B cell (primary cell): ENCODE measurements at regions not wholly inside any gene's neighbourhood (a gene's known extent, or its start where the extent isn't known, plus 50 kb on each side); places are given as distances from the start of the nearest gene placed in this dataset.

Experiments
- ATAC-seq: fragments of 200-7000 bp; cut with Tn5 transposase; one replicate; pipeline ENCODE4 v1.10.0; 2021; ENCODE audit warnings: low read depth, mild to moderate bottlenecking, moderate number of reproducible peaks, moderate library complexity
- CTCF ChIA-PET: fragments of 350-600 bp; sonication (Branson Sonifier 250); formaldehyde crosslinking; loops from one replicate; lab custom pipeline; 2021; ENCODE audit warnings: antibody characterized with exemption, inconsistent platforms; lab: Charles Lee
- POLR2A ChIA-PET: fragments of 350-600 bp; sonication (Branson Sonifier 250); formaldehyde crosslinking; loops from one replicate; lab custom pipeline; 2021; ENCODE audit warnings: antibody characterized with exemption; lab: Charles Lee
- DNase-seq: peaks from one replicate; pipeline ENCODE4 v3.0.0; 2013
- H2AFZ ChIP-seq: 2 replicates; pipeline ENCODE4 v1.6.1; 2012; ENCODE audit warnings: mild to moderate bottlenecking, low read depth, low read length; ENCODE audit not compliant: insufficient read depth, poor library complexity, severe bottlenecking
- H3K27ac ChIP-seq, 2 donors: 1 replicate in 1 of 2; 2 replicates in 1 of 2; pipeline ENCODE4 v1.5.1; 2012 to 2013; ENCODE audit warnings: low read length in 2 of 2, mild to moderate bottlenecking in 2 of 2, moderate library complexity in 1 of 2
- H3K27me3 ChIP-seq, 4 experiments: fragments of 200-600 bp in 1 of 4; sonication (generic) in 1 of 4; replicated peaks in 1 of 4; 1 replicate in 2 of 4; 2 replicates in 2 of 4; pipeline versions ENCODE4 v1.6.1 to v1.7.0; 2013 to 2016; ENCODE audit warnings: low read length in 3 of 4, mild to moderate bottlenecking in 2 of 4, mixed read lengths in 1 of 4, moderate library complexity in 1 of 4; ENCODE audit not compliant: insufficient read depth in 4 of 4, control insufficient read depth in 3 of 4; ENCODE audit errors: control extremely low read depth in 1 of 4
- H3K36me3 ChIP-seq, 2 experiments: replicated peaks in 1 of 2; 1 replicate in 1 of 2; 2 replicates in 1 of 2; pipeline versions ENCODE4 v1.6.1 to v1.7.1; 2013; ENCODE audit warnings: low read length in 1 of 2; ENCODE audit not compliant: insufficient read depth in 2 of 2, control insufficient read depth in 1 of 2; ENCODE audit errors: control extremely low read depth in 1 of 2, extremely low read depth in 1 of 2
- H3K4me1 ChIP-seq, 2 donors: fragments of 200-600 bp in 1 of 2; sonication (generic) in 1 of 2; 1 replicate in 1 of 2; 2 replicates in 1 of 2; pipeline versions ENCODE4 v1.5.1 to v1.6.1; 2013 to 2017; ENCODE audit warnings: low read length in 2 of 2; ENCODE audit not compliant: control insufficient read depth in 2 of 2, insufficient read depth in 2 of 2
- H3K4me2 ChIP-seq: replicated peaks from 2 replicates; pipeline ENCODE3; 2012; ENCODE audit warnings: mild to moderate bottlenecking, low read depth, low read length; ENCODE audit not compliant: poor library complexity, severe bottlenecking
- H3K4me3 ChIP-seq, 5 experiments: fragments of 200-600 bp in 1 of 5; sonication (generic) in 1 of 5; 1 replicate in 3 of 5; 2 replicates in 2 of 5; pipeline versions ENCODE4 v1.5.1 to v1.7.0; 2011 to 2016; ENCODE audit warnings: low read length in 4 of 5, mild to moderate bottlenecking in 4 of 5, low read depth in 2 of 5, control low read depth in 1 of 5, moderate library complexity in 1 of 5; ENCODE audit not compliant: insufficient read depth in 1 of 5; ENCODE audit errors: control extremely low read depth in 1 of 5, extremely low read depth in 1 of 5
- H3K79me2 ChIP-seq: fragments of 200-600 bp; sonication (generic); one replicate; pipeline ENCODE4 v1.6.0; 2016; ENCODE audit warnings: low read length; ENCODE audit not compliant: control insufficient read depth, insufficient read depth
- H3K9ac ChIP-seq: fragments of 200-600 bp; sonication (generic); 2 replicates; pipeline ENCODE4 v1.6.1; 2017; ENCODE audit warnings: mild to moderate bottlenecking, low read length, moderate library complexity
- H3K9me3 ChIP-seq, 3 donors: one replicate each; pipeline versions ENCODE4 v1.6.1 to v1.7.1; 2013; ENCODE audit warnings: low read length in 2 of 3; ENCODE audit not compliant: control insufficient read depth in 2 of 3, insufficient read depth in 1 of 3; ENCODE audit errors: control extremely low read depth in 1 of 3
- H4K20me1 ChIP-seq: 2 replicates; pipeline ENCODE4 v1.6.0; 2012; ENCODE audit warnings: mild to moderate bottlenecking, low read length; ENCODE audit not compliant: insufficient read depth, control insufficient read depth, poor library complexity, severe bottlenecking
- H3K27ac Mint-ChIP-seq: one replicate; pipeline ENCODE4 v1.8.0; 2021; ENCODE audit warnings: mixed read lengths
- H3K27me3 Mint-ChIP-seq: one replicate; pipeline ENCODE4 v1.8.0; 2021; ENCODE audit warnings: mixed read lengths
- H3K4me1 Mint-ChIP-seq: one replicate; pipeline ENCODE4 v1.8.0; 2021; ENCODE audit warnings: mixed read lengths
- H3K4me3 Mint-ChIP-seq: one replicate; pipeline ENCODE4 v1.8.0; 2021; ENCODE audit warnings: mixed read lengths
- H3K9me3 Mint-ChIP-seq: one replicate; pipeline ENCODE4 v1.8.0; 2022; ENCODE audit warnings: mixed read lengths; ENCODE audit not compliant: insufficient read depth
- EZH2 ChIP-seq: IDR thresholded peaks from 2 replicates; pipeline ENCODE4 v1.6.1; 2012; ENCODE audit warnings: borderline replicate concordance, low read depth, mild to moderate bottlenecking, moderate library complexity, low read length; ENCODE audit not compliant: insufficient read depth, poor library complexity, severe bottlenecking
- WGBS: methylation state at CpG from one replicate; pipeline ENCODE4 v1.1.5; 2013; ENCODE audit warnings: missing lambda C conversion rate; ENCODE audit not compliant: insufficient coverage; 5-methylcytosine and 5-hydroxymethylcytosine counted together
- intact Hi-C: fragments of 100-400 bp; cut with micrococcal nuclease; formaldehyde crosslinking; loops from one replicate; pipeline ENCODE4 v1.10.0; 2022
- TF ChIP-seq, protein P1 (sequence below): fragments of 200-600 bp; IDR thresholded peaks from one replicate; pipeline ENCODE4 v1.8.0; 2022; ENCODE audit warnings: antibody characterized with exemption, mild to moderate bottlenecking

DNA sequence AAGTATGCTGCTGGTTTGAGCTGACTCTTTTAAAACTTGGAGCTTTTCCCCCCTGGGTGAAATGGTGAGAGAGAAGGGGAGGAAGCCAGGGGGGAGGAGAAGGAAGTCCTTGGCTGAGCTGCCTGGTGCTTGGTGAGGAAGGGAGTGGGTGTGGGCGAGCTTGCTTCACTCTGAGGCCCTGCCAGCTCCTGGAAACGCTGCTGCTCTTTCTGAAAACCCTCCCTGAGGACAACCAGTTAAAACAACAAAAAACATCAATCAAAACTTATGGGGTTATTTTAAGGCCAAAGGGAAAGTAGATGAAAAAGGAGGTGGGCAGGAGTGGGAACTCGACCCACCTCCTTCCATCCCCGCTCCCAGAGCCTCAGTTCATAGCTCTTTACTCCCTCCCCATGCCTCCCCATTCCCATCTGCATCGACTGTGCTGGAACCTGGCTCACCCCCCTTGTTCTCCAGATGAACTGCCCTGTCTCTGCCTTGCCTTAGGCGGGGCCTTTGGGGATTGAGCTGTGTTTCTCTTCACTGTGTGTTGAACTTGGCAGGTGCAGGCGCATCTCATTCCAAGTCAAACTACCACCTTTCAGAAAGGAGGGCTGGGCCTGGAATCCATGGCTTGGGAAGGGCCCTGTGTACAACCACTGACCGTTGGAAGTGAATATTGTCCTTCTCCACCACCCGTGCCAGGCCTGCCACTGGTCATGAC is 166.1 kb downstream of the ZNF621 start:
- 96% methylated on average over 3 of the region's 9 CpGs for WGBS
- Histone ChIP-seq H3K4me2 (no peak overlapping the region), H3K4me3 (no peak overlapping the region), H4K20me1 (no peaks in the 10 kb centered on the region), H3K4me1 (no peaks in the 10 kb centered on the region), H3K27ac (no peak overlapping the region), H2AFZ (no peak overlapping the region), H3K79me2 (no peaks in the 10 kb centered on the region), H3K9me3 (no peaks in the 10 kb centered on the region), H3K36me3 (no peaks in the 10 kb centered on the region), H3K9ac (no peak overlapping the region), H3K27me3 (no peaks in the 10 kb centered on the region)
- no peaks in the 10 kb centered on the region for H3K4me1 Mint-ChIP-seq
- DNase-seq (no peak), ATAC-seq (no peak)
- CTCF ChIA-PET: interaction anchor here (1.3 kb wide), 1 partner anchor 12 kb away, joined by 3 read pairs; no protein-coding TSS in a partner anchor
- TF ChIP-seq, protein P1, sequence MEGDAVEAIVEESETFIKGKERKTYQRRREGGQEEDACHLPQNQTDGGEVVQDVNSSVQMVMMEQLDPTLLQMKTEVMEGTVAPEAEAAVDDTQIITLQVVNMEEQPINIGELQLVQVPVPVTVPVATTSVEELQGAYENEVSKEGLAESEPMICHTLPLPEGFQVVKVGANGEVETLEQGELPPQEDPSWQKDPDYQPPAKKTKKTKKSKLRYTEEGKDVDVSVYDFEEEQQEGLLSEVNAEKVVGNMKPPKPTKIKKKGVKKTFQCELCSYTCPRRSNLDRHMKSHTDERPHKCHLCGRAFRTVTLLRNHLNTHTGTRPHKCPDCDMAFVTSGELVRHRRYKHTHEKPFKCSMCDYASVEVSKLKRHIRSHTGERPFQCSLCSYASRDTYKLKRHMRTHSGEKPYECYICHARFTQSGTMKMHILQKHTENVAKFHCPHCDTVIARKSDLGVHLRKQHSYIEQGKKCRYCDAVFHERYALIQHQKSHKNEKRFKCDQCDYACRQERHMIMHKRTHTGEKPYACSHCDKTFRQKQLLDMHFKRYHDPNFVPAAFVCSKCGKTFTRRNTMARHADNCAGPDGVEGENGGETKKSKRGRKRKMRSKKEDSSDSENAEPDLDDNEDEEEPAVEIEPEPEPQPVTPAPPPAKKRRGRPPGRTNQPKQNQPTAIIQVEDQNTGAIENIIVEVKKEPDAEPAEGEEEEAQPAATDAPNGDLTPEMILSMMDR: no peak
- no peak for TF ChIP-seq EZH2
- H3K27me3 Mint-ChIP-seq: peaks cover 18% of the 10 kb centered on the region
- H3K9me3 Mint-ChIP-seq: no peaks in the 10 kb centered on the region
- H3K27ac Mint-ChIP-seq: no peak overlapping the region
- POLR2A ChIA-PET: no interaction called here
- H3K4me3 Mint-ChIP-seq: no peak overlapping the region
- intact Hi-C loops: no loop called here

DNA sequence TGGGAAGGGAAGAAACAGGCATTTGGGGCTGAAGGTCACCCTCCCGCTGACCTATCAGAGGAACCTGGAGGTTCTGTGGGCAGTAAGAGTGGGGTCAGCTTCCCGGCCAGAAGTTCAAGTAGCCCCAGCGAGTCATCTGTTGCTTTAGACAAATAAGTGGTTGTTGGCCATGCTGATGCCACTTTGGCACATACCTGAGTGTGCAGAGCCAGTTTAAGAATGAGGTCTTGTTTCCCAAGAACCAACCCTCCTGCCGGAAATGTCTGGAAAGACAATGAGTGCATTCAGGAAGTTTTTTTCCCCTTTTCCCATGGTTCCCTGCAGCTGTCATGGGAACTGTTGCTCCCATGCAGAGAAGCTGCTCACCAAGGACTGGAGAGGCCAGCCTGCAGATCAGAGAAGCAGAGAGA is 166.7 kb downstream of the ZNF621 start:
- H3K4me1 ChIP-seq: no peaks in the 10 kb centered on the region
- no peak overlapping the region for H3K27ac ChIP-seq
- Mint-ChIP-seq H3K27me3 (peaks cover 21% of the 10 kb centered on the region), H3K27ac (no peak overlapping the region), H3K4me3 (no peak overlapping the region), H3K9me3 (no peaks in the 10 kb centered on the region), H3K4me1 (no peaks in the 10 kb centered on the region)
- no peaks in the 10 kb centered on the region for H3K27me3 ChIP-seq
- H3K36me3 ChIP-seq: no peaks in the 10 kb centered on the region
- no peaks in the 10 kb centered on the region for H4K20me1 ChIP-seq
- no peak for DNase-seq
- H3K79me2 ChIP-seq: no peaks in the 10 kb centered on the region
- no peak overlapping the region for H3K9ac ChIP-seq
- no peak for TF ChIP-seq EZH2
- TF ChIP-seq, protein P1: no peak
- no peak overlapping the region for H3K4me2 ChIP-seq
- WGBS: 100% methylated on average over 4 of the region's 4 CpGs
- no peak overlapping the region for H2AFZ ChIP-seq
- ATAC-seq: no peak
- POLR2A ChIA-PET: no interaction called here
- CTCF ChIA-PET: no interaction called here
- intact Hi-C loops: no loop called here
- H3K4me3 ChIP-seq: no peak overlapping the region
- H3K9me3 ChIP-seq: no peaks in the 10 kb centered on the region
